Urinary bladder (tissue), 3 donors: ENCODE measurements at regions not wholly inside any gene's neighbourhood (a gene's known extent, or its start where the extent isn't known, plus 50 kb on each side); places are given as distances from the start of the nearest gene placed in this dataset.
"Not testable (repeated sequence)": the region's sequence is repeated elsewhere in the genome, so short reads cannot be mapped to it uniquely, and the experiment has no call there.

Experiments used
- DNase-seq: peaks from one replicate; pipeline ENCODE4 v3.0.0-alpha.2; 2015; ENCODE audit errors: extremely low spot score
- H3K27ac ChIP-seq: one replicate; pipeline ENCODE4 v1.5.1; 2013; ENCODE audit warnings: low read depth, mild to moderate bottlenecking, moderate library complexity
- H3K36me3 ChIP-seq: one replicate; pipeline ENCODE4 v1.6.1; 2013; ENCODE audit warnings: mild to moderate bottlenecking, moderate library complexity; ENCODE audit not compliant: insufficient read depth
- H3K4me1 ChIP-seq: one replicate; pipeline ENCODE4 v1.6.1; 2013; ENCODE audit warnings: mild to moderate bottlenecking, moderate library complexity; ENCODE audit not compliant: insufficient read depth
- H3K4me3 ChIP-seq: one replicate; pipeline ENCODE4 v1.5.1; 2013; ENCODE audit warnings: low read depth, low read length
- WGBS: extraction: QIAGEN DNeasy Blood & Tissue Kit; methylation state at CpG from one replicate; pipeline ENCODE4 v1.1.7; 2013; 5-methylcytosine and 5-hydroxymethylcytosine counted together
- donor health status: healthy with polysubstance abuse.
- donor health status: healthy.

- 95% methylated on average over 1 of the region's 1 CpG for WGBS
- not testable (repeated sequence) for DNase-seq, H3K4me3 ChIP-seq, H3K36me3 ChIP-seq, H3K4me1 ChIP-seq, H3K27ac ChIP-seq
Measured at GRCh38 chr12:60587664-60588063, 991.8 kb downstream of the SLC16A7 start.

- Histone ChIP-seq H3K4me1 (no peaks in the 10 kb centered on the region), H3K4me3 (no peak overlapping the region), H3K27ac (no peak overlapping the region), H3K36me3 (no peaks in the 10 kb centered on the region)
- 89% methylated on average over 13 of the region's 13 CpGs for WGBS
- no peak for DNase-seq
Measured at GRCh38 chr12:60594035-60594711, 998.3 kb downstream of the SLC16A7 start.

GRCh38 chr12:60602601-60603000 is 1006.8 kb downstream of the SLC16A7 start:
- DNase-seq: no peak
- no peaks in the 10 kb centered on the region for H3K4me1 ChIP-seq
- WGBS: 70% methylated on average over 1 of the region's 1 CpG
- H3K4me3 ChIP-seq: no peak overlapping the region
- H3K36me3 ChIP-seq: no peaks in the 10 kb centered on the region
- no peak overlapping the region for H3K27ac ChIP-seq

- not testable (repeated sequence) for H3K4me1 ChIP-seq, H3K4me3 ChIP-seq, DNase-seq, H3K27ac ChIP-seq, H3K36me3 ChIP-seq
- WGBS: 76% methylated on average over 5 of the region's 5 CpGs
Measured at GRCh38 chr12:60603475-60603874, 1007.6 kb downstream of the SLC16A7 start.

GRCh38 chr12:60616400-60616799 is 1020.6 kb downstream of the SLC16A7 start:
- no peak for DNase-seq
- Histone ChIP-seq H3K4me3 (no peak overlapping the region), H3K27ac (no peak overlapping the region), H3K36me3 (no peaks in the 10 kb centered on the region), H3K4me1 (no peaks in the 10 kb centered on the region)

GRCh38 chr12:60630796-60631195 is 1035.0 kb downstream of the SLC16A7 start:
- DNase-seq: no peak
- WGBS: 82% methylated on average over 1 of the region's 1 CpG

GRCh38 chr12:60644076-60644475 is 1048.2 kb downstream of the SLC16A7 start:
- no peak for DNase-seq
- 78% methylated on average over 1 of the region's 1 CpG for WGBS
- H3K27ac ChIP-seq: no peak overlapping the region

More at GRCh38 chr12:60630796-60631195, 1035.0 kb downstream of the SLC16A7 start:
- Histone ChIP-seq H3K4me3 (no peak overlapping the region), H3K27ac (no peak overlapping the region), H3K4me1 (no peaks in the 10 kb centered on the region), H3K36me3 (no peaks in the 10 kb centered on the region)

GRCh38 chr12:60666895-60667294 is 1071.1 kb downstream of the SLC16A7 start:
- no peak overlapping the region for H3K27ac ChIP-seq
- no peak overlapping the region for H3K4me3 ChIP-seq
- WGBS: 85% methylated on average over 5 of the region's 5 CpGs
- DNase-seq: no peak
- no peaks in the 10 kb centered on the region for H3K36me3 ChIP-seq
- no peaks in the 10 kb centered on the region for H3K4me1 ChIP-seq

More at GRCh38 chr12:60644076-60644475, 1048.2 kb downstream of the SLC16A7 start:
- Histone ChIP-seq H3K36me3 (no peaks in the 10 kb centered on the region), H3K4me3 (no peak overlapping the region), H3K4me1 (no peaks in the 10 kb centered on the region)

GRCh38 chr12:60672949-60673348 is 1077.1 kb downstream of the SLC16A7 start:
- no peak for DNase-seq
- Histone ChIP-seq H3K36me3 (no peaks in the 10 kb centered on the region), H3K27ac (no peak overlapping the region), H3K4me3 (no peak overlapping the region), H3K4me1 (no peaks in the 10 kb centered on the region)
- WGBS: 80% methylated on average over 3 of the region's 3 CpGs

GRCh38 chr12:60684988-60685655 is 1089.3 kb downstream of the SLC16A7 start:
- no peak for DNase-seq
- 73% methylated on average over 12 of the region's 12 CpGs for WGBS
- no peaks in the 10 kb centered on the region for H3K36me3 ChIP-seq

GRCh38 chr12:60689137-60689536 is 1093.3 kb downstream of the SLC16A7 start:
- H3K4me3 ChIP-seq: no peak overlapping the region
- H3K4me1 ChIP-seq: no peaks in the 10 kb centered on the region
- no peak for DNase-seq
- no peaks in the 10 kb centered on the region for H3K36me3 ChIP-seq
- no peak overlapping the region for H3K27ac ChIP-seq

More at GRCh38 chr12:60684988-60685655, 1089.3 kb downstream of the SLC16A7 start:
- H3K4me1 ChIP-seq: no peaks in the 10 kb centered on the region
- no peak overlapping the region for H3K4me3 ChIP-seq
- no peak overlapping the region for H3K27ac ChIP-seq

GRCh38 chr12:60693019-60693626 is 1097.3 kb downstream of the SLC16A7 start:
- Histone ChIP-seq H3K4me1 (no peaks in the 10 kb centered on the region), H3K36me3 (no peaks in the 10 kb centered on the region), H3K27ac (no peak overlapping the region), H3K4me3 (no peak overlapping the region)
- WGBS: 65% methylated on average over 1 of the region's 1 CpG
- DNase-seq: no peak

GRCh38 chr12:60704171-60704914 is 1108.5 kb downstream of the SLC16A7 start:
- no peaks in the 10 kb centered on the region for H3K36me3 ChIP-seq
- no peak for DNase-seq
- 62% methylated on average over 4 of the region's 4 CpGs for WGBS
- no peaks in the 10 kb centered on the region for H3K4me1 ChIP-seq
- no peak overlapping the region for H3K4me3 ChIP-seq
- H3K27ac ChIP-seq: no peak overlapping the region
